ENCODE measurements at regions not wholly inside any gene's neighbourhood (a gene's known extent, or its start where the extent isn't known, plus 50 kb on each side); places are given as distances from the start of the nearest gene placed in this dataset.

- H3K27ac ChIP-seq = no peak overlapping the region
- no peaks in the 10 kb centered on the region for H3K9me3 ChIP-seq (replicated peaks)
- no peaks in the 10 kb centered on the region for H3K4me1 ChIP-seq
- DNase-seq = no peak
- H3K4me3 ChIP-seq = no peak overlapping the region
- no peaks in the 10 kb centered on the region for H3K27me3 ChIP-seq
- H3K36me3 ChIP-seq = no peaks in the 10 kb centered on the region
Observed at GRCh38 chr5:168217497-168217896, 73.9 kb upstream of the WWC1 start.

GRCh38 chr5:168218746-168219145 is 72.7 kb upstream of the WWC1 start:
- no peak overlapping the region for H3K4me3 ChIP-seq
- H3K9me3 ChIP-seq (replicated peaks) = no peaks in the 10 kb centered on the region
- H3K4me1 ChIP-seq = no peaks in the 10 kb centered on the region
- DNase-seq = no peak
- H3K27me3 ChIP-seq = no peaks in the 10 kb centered on the region
- H3K27ac ChIP-seq = no peak overlapping the region
- H3K36me3 ChIP-seq = no peaks in the 10 kb centered on the region

- Histone ChIP-seq H3K36me3 (no peaks in the 10 kb centered on the region), H3K9me3 (replicated peaks) (no peaks in the 10 kb centered on the region), H3K4me1 (no peaks in the 10 kb centered on the region), H3K4me3 (peak overlapping the region; percentile 21; the same call in 1 of the 2 replicates), H3K27me3 (no peaks in the 10 kb centered on the region), H3K27ac (no peak overlapping the region)
- DNase-seq = peak; percentile 30 to 85
Observed at GRCh38 chr5:168219515-168220410, 71.7 kb upstream of the WWC1 start.

GRCh38 chr5:168224085-168224484 is 67.4 kb upstream of the WWC1 start:
- Histone ChIP-seq H3K36me3 (no peaks in the 10 kb centered on the region), H3K4me3 (no peak overlapping the region), H3K27me3 (no peaks in the 10 kb centered on the region), H3K27ac (no peak overlapping the region), H3K9me3 (replicated peaks) (no peaks in the 10 kb centered on the region), H3K4me1 (no peaks in the 10 kb centered on the region)
- no peak for DNase-seq

GRCh38 chr5:168226012-168226411 is 65.4 kb upstream of the WWC1 start:
- no peak for DNase-seq
- Histone ChIP-seq H3K27ac (no peak overlapping the region), H3K4me1 (no peaks in the 10 kb centered on the region), H3K9me3 (replicated peaks) (no peaks in the 10 kb centered on the region), H3K36me3 (no peaks in the 10 kb centered on the region), H3K4me3 (no peak overlapping the region), H3K27me3 (no peaks in the 10 kb centered on the region)

- DNase-seq = no peak
- H3K9me3 ChIP-seq (replicated peaks) = no peaks in the 10 kb centered on the region
- H3K4me3 ChIP-seq = no peak overlapping the region
- no peaks in the 10 kb centered on the region for H3K27me3 ChIP-seq
- H3K36me3 ChIP-seq = no peaks in the 10 kb centered on the region
- H3K4me1 ChIP-seq = no peaks in the 10 kb centered on the region
- H3K27ac ChIP-seq = no peak overlapping the region
Observed at GRCh38 chr5:168227001-168227400, 64.4 kb upstream of the WWC1 start.

GRCh38 chr5:168227973-168228615 is 63.4 kb upstream of the WWC1 start:
- Histone ChIP-seq H3K4me3 (no peak overlapping the region), H3K36me3 (no peaks in the 10 kb centered on the region), H3K27ac (no peak overlapping the region), H3K27me3 (no peaks in the 10 kb centered on the region), H3K4me1 (no peaks in the 10 kb centered on the region), H3K9me3 (replicated peaks) (no peaks in the 10 kb centered on the region)
- DNase-seq = no peak

- Histone ChIP-seq H3K27ac (no peak overlapping the region), H3K4me1 (no peaks in the 10 kb centered on the region), H3K27me3 (no peaks in the 10 kb centered on the region), H3K4me3 (no peak overlapping the region), H3K9me3 (replicated peaks) (no peaks in the 10 kb centered on the region), H3K36me3 (no peaks in the 10 kb centered on the region)
- no peak for DNase-seq
Observed at GRCh38 chr5:168228668-168229067, 62.8 kb upstream of the WWC1 start.

GRCh38 chr5:168234133-168234532 is 57.3 kb upstream of the WWC1 start:
- no peak for DNase-seq
- H3K4me3 ChIP-seq = no peak overlapping the region

GRCh38 chr5:168238463-168238862 is 53.0 kb upstream of the WWC1 start:
- no peak for DNase-seq
- H3K9me3 ChIP-seq (replicated peaks) = no peaks in the 10 kb centered on the region
- no peaks in the 10 kb centered on the region for H3K27me3 ChIP-seq
- no peaks in the 10 kb centered on the region for H3K36me3 ChIP-seq
- H3K27ac ChIP-seq = no peak overlapping the region
- H3K4me3 ChIP-seq = no peak overlapping the region
- no peaks in the 10 kb centered on the region for H3K4me1 ChIP-seq

More at GRCh38 chr5:168234133-168234532, 57.3 kb upstream of the WWC1 start:
- no peaks in the 10 kb centered on the region for H3K36me3 ChIP-seq
- H3K4me1 ChIP-seq = no peaks in the 10 kb centered on the region
- no peak overlapping the region for H3K27ac ChIP-seq
- H3K27me3 ChIP-seq = no peaks in the 10 kb centered on the region
- H3K9me3 ChIP-seq (replicated peaks) = no peaks in the 10 kb centered on the region

- no peak overlapping the region for H3K27ac ChIP-seq
- H3K4me1 ChIP-seq = no peaks in the 10 kb centered on the region
- no peak for DNase-seq
- no peak overlapping the region for H3K4me3 ChIP-seq
- H3K36me3 ChIP-seq = no peaks in the 10 kb centered on the region
- no peaks in the 10 kb centered on the region for H3K9me3 ChIP-seq (replicated peaks)
- no peaks in the 10 kb centered on the region for H3K27me3 ChIP-seq
Observed at GRCh38 chr5:168239325-168239724, 52.1 kb upstream of the WWC1 start.
